ENCODE measurements at regions not wholly inside any gene's neighbourhood (a gene's known extent, or its start where the extent isn't known, plus 50 kb on each side); places are given as distances from the start of the nearest gene placed in this dataset.
A peak's percentile ranks its signal among the peaks of the same experiment; 100 is the strongest.
"Not testable (repeated sequence)": the region's sequence is repeated elsewhere in the genome, so short reads cannot be mapped to it uniquely, and the experiment has no call there.

GRCh38 chr5:157999696-158000095 is 140.8 kb upstream of the CLINT1 start:
- no peak for DNase-seq

GRCh38 chr5:157997991-157998504 is 139.1 kb upstream of the CLINT1 start:
- no peak for DNase-seq

- DNase-seq = peak; percentile 53
These were observed 136.1 kb upstream of the CLINT1 start for GRCh38 chr5:157994906-157995519.

- DNase-seq = no peak
These were observed 135.2 kb upstream of the CLINT1 start for GRCh38 chr5:157993986-157994691.

GRCh38 chr5:157993201-157993600 is 134.3 kb upstream of the CLINT1 start:
- no peak for DNase-seq

- no peak for DNase-seq
These were observed 131.7 kb upstream of the CLINT1 start for GRCh38 chr5:157990583-157991181.

GRCh38 chr5:157989296-157989695 is 130.4 kb upstream of the CLINT1 start:
- no peak for DNase-seq

- no peak for DNase-seq
These were observed 128.3 kb upstream of the CLINT1 start for GRCh38 chr5:157987259-157987658.

GRCh38 chr5:157986431-157986990 is 127.6 kb upstream of the CLINT1 start:
- DNase-seq = no peak

- DNase-seq = no peak
These were observed 125.7 kb upstream of the CLINT1 start for GRCh38 chr5:157984611-157985010.

GRCh38 chr5:157983906-157984551 is 125.1 kb upstream of the CLINT1 start:
- no peak for DNase-seq

GRCh38 chr5:157978061-157978460 is 119.1 kb upstream of the CLINT1 start:
- no peak for DNase-seq

- no peak for DNase-seq
These were observed 117.5 kb upstream of the CLINT1 start for GRCh38 chr5:157976429-157976828.

- DNase-seq = no peak
These were observed 113.6 kb upstream of the CLINT1 start for GRCh38 chr5:157972579-157972978.

GRCh38 chr5:157971571-157972216 is 112.7 kb upstream of the CLINT1 start:
- peak; percentile 58 for DNase-seq

GRCh38 chr5:157968570-157968969 is 109.6 kb upstream of the CLINT1 start:
- DNase-seq = not testable (repeated sequence)

- DNase-seq = no peak
These were observed 107.0 kb upstream of the CLINT1 start for GRCh38 chr5:157965989-157966388.

- no peak for DNase-seq
These were observed 106.2 kb upstream of the CLINT1 start for GRCh38 chr5:157965040-157965678.

- no peak for DNase-seq
These were observed 104.8 kb upstream of the CLINT1 start for GRCh38 chr5:157963761-157964160.

GRCh38 chr5:157963244-157963643 is 104.3 kb upstream of the CLINT1 start:
- no peak for DNase-seq

- DNase-seq = not testable (repeated sequence)
These were observed 103.7 kb upstream of the CLINT1 start for GRCh38 chr5:157962686-157963085.

Measured in midbrain (tissue), 1 donor.